GM03348 (cell line): ENCODE measurements at regions not wholly inside any gene's neighbourhood (a gene's known extent, or its start where the extent isn't known, plus 50 kb on each side); places are given as distances from the start of the nearest gene placed in this dataset.

Experiments used
- DNase-seq: peaks from one replicate; pipeline ENCODE4 v3.0.0; 2012; ENCODE audit warnings: low spot score

DNA sequence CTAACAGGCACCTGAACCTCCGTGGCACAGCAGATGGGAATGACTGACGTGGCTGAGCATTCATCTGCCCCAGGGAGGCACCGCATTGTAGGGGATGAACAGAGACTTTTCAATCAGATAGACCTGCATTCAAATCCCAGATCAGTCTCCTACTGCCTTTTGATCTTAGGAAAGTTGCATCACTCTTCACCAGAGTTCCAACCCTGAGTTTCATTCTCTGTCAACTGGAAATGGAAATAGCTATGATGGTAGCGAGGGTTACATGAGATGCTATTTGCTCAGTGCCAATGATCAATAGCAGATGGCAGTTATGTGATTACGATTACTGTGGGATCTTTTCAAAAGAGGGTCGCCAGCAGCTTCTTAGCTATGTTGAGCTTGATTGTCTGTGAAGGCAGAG is 189.3 kb upstream of the RFC3 start:
- no peak for DNase-seq

- no peak for DNase-seq
Measured at GRCh38 chr13:33629605-33630360, 188.2 kb upstream of the RFC3 start.

DNA sequence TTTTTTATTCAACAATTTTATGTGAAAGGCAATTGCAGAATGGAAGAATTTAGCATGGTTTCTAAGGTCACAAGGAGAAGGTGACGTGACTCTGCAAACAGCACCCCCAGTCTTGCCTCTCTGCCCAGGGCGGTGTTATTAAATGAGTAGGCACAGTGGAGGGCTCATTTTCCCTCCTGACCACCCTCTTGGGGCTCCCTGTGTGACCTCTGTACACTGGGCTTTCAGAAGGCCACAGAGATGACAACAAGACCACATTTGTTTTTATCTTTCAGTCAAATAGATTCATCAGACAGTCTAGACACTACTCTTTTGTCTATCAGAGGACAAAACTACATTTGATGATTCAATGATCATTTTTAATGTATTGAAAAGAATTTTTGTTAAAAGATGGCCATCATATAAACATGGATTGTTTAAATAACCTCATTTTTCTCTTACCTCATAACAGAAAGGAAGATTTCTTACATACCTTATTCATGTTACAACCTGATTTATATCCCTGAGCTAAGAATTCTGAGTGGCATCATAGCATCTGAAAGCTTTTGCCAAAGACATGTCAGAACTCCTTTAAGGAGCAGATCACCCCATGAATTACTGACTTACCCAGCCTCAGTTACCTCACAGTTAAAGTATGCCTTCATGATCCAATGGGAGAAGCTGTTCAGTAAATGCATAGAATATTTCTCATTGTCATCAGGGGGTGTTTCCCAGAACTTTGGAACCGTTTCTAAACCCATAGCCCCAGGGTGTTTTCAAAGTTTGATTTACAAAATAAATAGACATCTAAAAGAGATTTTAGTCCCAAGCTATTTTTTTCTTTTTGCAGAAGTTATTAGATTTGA is 184.0 kb upstream of the RFC3 start:
- no peak for DNase-seq

DNA sequence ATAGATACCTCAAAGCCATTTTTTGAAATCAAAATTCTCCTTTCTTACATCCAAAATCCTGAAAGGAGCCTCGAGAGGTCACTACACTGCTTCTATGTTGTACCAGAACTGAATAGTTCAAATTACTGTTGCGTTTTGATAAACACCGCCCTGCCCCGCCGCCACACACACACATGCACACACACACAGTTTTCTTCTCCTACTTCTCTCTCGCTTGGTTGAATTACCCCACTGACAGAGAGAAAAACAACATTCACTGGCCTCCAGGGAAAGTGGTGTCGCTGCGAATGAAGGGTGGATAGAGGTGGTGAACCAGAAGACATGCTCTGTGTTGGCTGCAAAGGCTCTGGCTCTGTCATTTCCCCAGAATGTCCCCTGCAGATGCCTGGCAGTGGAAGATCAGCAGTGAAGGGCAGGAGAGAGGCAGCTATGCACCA is 183.4 kb upstream of the RFC3 start:
- DNase-seq, result no peak

- no peak for DNase-seq
Measured at GRCh38 chr13:33636243-33636642, 181.7 kb upstream of the RFC3 start.

DNA sequence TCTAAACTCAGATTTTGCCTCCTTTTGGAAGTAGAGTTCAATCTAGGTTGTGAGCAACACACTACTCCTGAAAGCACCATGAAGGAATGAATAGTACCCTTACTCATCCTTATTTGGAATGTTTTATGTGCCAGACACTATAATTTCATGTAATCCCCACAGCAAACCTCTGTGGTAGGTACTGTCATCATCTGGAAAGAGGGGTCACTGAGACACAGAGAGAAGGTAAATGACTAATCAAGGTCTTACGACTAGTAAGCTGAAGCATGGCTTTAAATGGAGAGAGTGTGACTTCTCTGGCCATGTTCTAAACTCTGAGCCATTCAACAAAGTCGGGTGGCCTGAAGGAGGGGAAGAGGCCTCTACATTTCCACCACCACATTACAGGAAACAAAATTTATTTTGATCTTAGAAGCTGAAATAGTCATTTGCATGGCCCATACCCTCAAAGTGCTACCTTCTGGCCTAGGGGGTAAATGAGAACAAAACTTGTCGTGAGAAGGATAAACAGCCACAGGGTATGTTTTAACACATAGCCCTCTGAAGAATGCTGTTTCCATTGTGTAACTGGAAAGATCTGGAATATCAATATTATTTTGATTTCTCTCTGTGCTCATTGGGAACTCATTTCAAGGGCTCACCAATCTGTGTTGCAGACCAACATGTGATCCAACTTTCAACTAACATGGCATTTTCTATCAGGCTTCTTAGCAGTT is 180.8 kb upstream of the RFC3 start:
- DNase-seq, result no peak

DNA sequence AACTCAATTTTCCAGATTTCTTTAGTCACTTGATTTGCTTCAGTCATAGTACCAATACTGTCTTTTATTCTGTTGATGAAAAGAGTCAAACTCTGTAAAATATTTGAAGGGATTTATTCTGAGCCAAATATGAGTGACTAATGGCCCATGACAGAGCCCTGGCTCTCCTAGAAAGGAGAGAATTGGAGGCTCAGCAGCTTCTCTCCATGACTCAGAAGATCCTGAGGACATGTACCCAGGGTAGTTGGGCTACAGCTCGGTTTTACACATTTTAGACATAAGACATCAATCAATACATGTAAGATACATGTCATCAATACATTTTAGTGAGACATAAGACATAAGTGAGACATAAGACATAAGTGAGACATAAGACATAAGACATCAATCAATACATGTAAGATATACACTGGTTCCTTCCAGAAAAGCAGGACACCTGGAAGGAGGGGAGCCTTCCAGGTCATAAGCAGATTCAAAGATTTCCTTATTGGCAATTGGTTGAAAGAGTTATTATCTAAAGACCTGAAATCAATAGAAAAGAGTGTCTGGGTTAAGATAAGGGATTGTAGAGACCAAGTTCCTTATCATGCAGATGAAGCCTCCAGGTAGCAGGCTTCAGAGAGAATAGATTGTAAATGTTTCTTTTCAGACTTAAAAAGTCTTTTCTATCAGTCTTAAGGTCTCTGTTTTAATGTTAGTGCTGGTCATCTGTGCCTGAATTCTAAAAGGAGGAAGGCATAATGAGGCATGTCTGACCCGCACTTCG is 179.8 kb upstream of the RFC3 start:
- DNase-seq, result peak; percentile 54

DNA sequence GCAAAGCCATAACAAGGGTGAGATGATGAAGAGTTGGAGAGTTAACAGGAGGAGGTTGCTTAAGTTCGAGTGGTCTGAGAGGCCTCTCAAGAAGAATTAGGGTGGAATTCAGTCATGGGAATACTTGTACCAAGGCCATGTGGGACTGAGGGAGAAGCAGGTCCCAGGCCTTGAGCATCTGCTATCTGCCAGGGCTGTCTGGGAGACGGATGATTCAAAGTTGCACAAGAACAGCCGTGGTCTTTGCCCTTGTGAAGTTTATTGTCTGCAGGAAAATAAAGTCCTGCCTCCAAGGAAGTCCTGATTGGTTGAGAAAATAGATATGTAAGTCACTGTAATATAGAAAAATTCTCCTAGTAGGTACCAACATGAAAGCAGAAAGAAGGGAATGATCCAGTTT is 178.8 kb upstream of the RFC3 start:
- DNase-seq, result peak; percentile 81

DNA sequence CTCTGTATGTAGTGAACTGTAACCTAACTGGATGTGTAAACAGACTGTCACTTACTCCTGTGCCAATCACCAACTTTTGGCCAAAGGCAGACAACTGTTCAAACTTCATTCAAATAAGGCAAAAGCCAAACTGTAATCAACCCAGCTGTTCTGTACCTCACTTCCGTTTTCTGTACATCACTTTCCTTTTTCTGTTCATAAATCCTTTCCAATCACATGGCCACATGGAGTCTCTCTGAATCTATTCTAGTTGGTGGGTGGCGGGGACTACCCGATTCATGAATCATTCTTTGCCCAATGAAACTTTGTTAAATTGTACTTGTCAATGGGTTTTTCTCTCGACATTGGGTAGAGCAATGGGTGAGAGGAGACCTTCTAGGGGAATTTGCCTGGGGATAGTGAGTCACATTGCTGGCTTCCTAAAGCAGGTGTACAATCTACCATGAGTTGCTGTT is 178.3 kb upstream of the RFC3 start:
- DNase-seq, result no peak

- DNase-seq, result no peak
Measured at GRCh38 chr13:33640832-33641231, 177.1 kb upstream of the RFC3 start.

- DNase-seq, result peak; percentile 71
Measured at GRCh38 chr13:33642374-33643065, 175.4 kb upstream of the RFC3 start.

- DNase-seq, result peak; percentile 55
Measured at GRCh38 chr13:33644581-33645543, 173.1 kb upstream of the RFC3 start.

GRCh38 chr13:33645591-33646554 is 172.1 kb upstream of the RFC3 start:
- DNase-seq, result no peak

- DNase-seq, result no peak
Measured at GRCh38 chr13:33649212-33649878, 168.6 kb upstream of the RFC3 start.

DNA sequence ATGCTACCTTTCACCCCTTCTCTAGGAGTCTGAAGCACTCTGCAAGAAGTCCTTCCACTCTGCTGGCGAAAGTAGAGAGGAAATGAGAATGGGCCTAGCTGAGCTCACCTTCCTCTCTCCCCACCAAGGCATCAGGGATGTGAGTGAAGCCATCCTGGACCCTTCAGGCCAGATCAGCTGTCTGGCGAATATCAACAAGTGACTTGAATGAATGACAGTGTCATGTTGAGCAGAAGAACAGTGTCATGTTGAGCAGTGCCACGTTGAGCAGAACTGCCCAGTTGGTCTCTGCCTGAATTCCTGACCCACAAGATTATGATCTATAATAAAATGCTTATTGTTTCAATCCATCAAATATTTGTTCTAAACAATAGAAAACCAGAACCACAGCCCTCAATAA is 166.2 kb upstream of the RFC3 start:
- no peak for DNase-seq

DNA sequence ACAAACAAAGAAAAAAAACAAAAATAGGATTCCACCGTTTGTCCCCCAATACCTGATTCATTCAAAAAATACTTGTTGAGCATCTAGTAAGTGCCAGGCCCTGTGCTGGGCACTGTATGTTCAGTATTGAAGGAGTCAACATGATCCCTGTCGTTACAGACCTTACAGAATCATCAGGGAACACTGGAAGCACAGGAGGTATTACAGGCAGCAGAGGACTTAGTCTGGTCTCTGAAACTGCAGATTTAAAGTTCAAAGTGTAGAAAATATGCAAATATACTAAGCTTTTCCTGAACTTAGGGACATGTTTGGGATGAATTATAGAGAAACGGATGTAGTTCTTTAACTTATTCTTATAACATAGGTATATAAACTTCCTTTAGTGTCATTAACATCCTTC is 160.7 kb upstream of the RFC3 start:
- no peak for DNase-seq

DNA sequence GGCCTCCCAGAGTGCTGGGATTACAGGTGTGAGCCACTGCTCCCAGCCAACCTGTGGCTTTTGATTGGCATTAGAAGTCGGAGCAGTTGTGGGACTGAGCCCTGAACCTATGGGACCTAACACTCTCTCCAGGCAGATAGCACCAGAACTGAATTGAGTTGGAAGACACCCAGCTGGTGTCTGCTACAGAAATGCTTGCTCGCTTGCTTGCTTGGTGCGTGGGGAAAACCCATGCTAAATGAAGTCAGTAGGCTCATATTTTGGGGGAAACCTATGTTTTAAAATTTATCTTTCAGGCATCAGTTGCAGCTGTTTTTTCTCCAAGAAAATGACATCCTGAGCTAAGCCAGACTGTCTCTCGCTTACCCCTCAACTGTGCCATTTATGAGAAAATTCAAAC is 158.5 kb upstream of the RFC3 start:
- no peak for DNase-seq

GRCh38 chr13:33659894-33660293 is 158.1 kb upstream of the RFC3 start:
- no peak for DNase-seq
